Smooth muscle cell (in vitro differentiated cells): ENCODE measurements at regions not wholly inside any gene's neighbourhood (a gene's known extent, or its start where the extent isn't known, plus 50 kb on each side); places are given as distances from the start of the nearest gene placed in this dataset.

Source experiments
- DNase-seq: peaks from one replicate; lab custom pipeline; 2025; ENCODE audit not compliant: unreplicated experiment; lab: John Stamatoyannopoulos, UW
- H2AFZ ChIP-seq: fragments of 200-600 bp; sonication (generic); 2 replicates; pipeline ENCODE4 v1.6.0; 2016; ENCODE audit warnings: antibody characterized with exemption, low read depth, mild to moderate bottlenecking
- H3F3A ChIP-seq: fragments of 200-600 bp; sonication (generic); 2 replicates; pipeline ENCODE4 v1.6.0; 2017; ENCODE audit warnings: antibody characterized with exemption, low read depth
- H3K27ac ChIP-seq: fragments of 200-600 bp; sonication (generic); 2 replicates; pipeline ENCODE4 v1.5.1; 2016; ENCODE audit warnings: low read depth, mild to moderate bottlenecking
- H3K27me3 ChIP-seq: fragments of 200-600 bp; sonication (generic); 2 replicates; pipeline ENCODE4 v1.6.1; 2016; ENCODE audit warnings: low read depth, mild to moderate bottlenecking
- H3K36me3 ChIP-seq: fragments of 200-600 bp; sonication (generic); 2 replicates; pipeline ENCODE4 v1.5.1; 2016; ENCODE audit warnings: low read depth
- H3K4me1 ChIP-seq: fragments of 200-600 bp; sonication (generic); 2 replicates; pipeline ENCODE4 v1.5.1; 2016; ENCODE audit warnings: low read depth
- H3K4me2 ChIP-seq: fragments of 200-600 bp; sonication (generic); 2 replicates; pipeline ENCODE4 v1.6.0; 2016; ENCODE audit warnings: mild to moderate bottlenecking
- H3K4me3 ChIP-seq: fragments of 200-600 bp; sonication (generic); 2 replicates; pipeline ENCODE4 v1.5.1; 2016; ENCODE audit warnings: mild to moderate bottlenecking
- H3K79me2 ChIP-seq: fragments of 200-600 bp; sonication (generic); 2 replicates; pipeline ENCODE4 v1.6.0; 2016; ENCODE audit warnings: low read depth, mild to moderate bottlenecking
- H3K9ac ChIP-seq: fragments of 200-600 bp; sonication (generic); 2 replicates; pipeline ENCODE4 v1.6.0; 2016; ENCODE audit warnings: low read depth
- H3K9me3 ChIP-seq: fragments of 200-600 bp; sonication (generic); replicated peaks from 2 replicates; pipeline ENCODE4 v1.5.1; 2016; ENCODE audit warnings: low read depth
- H4K20me1 ChIP-seq: fragments of 200-600 bp; sonication (generic); 2 replicates; pipeline ENCODE4 v1.6.0; 2016; ENCODE audit warnings: low read depth
- WGBS: methylation state at CpG from one replicate; pipeline ENCODE4 v1.1.7; 2016; ENCODE audit warnings: low lambda C conversion rate; 5-methylcytosine and 5-hydroxymethylcytosine counted together
- TF ChIP-seq, protein P1 (sequence below): fragments of 200-600 bp; sonication (generic); IDR thresholded peaks from 2 replicates; pipeline ENCODE4 v1.5.1; 2017; ENCODE audit warnings: borderline replicate concordance, mild to moderate bottlenecking, antibody characterized with exemption; ENCODE audit not compliant: insufficient read depth, poor library complexity, severe bottlenecking

GRCh38 chr15:66846811-66847210, 144.8 kb downstream of the SMAD6 start:
- no peak overlapping the region for H3K9ac ChIP-seq
- 89% methylated on average over 4 of the region's 4 CpGs for WGBS
- no peak overlapping the region for H3K4me3 ChIP-seq
- no peaks in the 10 kb centered on the region for H4K20me1 ChIP-seq
- no peak overlapping the region for H3K27ac ChIP-seq
- H3K4me1 ChIP-seq = peaks cover 22% of the 10 kb centered on the region
- H3K79me2 ChIP-seq = peaks cover 28% of the 10 kb centered on the region
- H3F3A ChIP-seq = peaks cover 27% of the 10 kb centered on the region
- no peaks in the 10 kb centered on the region for H3K36me3 ChIP-seq
- no peak for DNase-seq
- H3K27me3 ChIP-seq = no peaks in the 10 kb centered on the region
- H3K9me3 ChIP-seq = no peaks in the 10 kb centered on the region
- no peak overlapping the region for H3K4me2 ChIP-seq
- TF ChIP-seq, protein P1, sequence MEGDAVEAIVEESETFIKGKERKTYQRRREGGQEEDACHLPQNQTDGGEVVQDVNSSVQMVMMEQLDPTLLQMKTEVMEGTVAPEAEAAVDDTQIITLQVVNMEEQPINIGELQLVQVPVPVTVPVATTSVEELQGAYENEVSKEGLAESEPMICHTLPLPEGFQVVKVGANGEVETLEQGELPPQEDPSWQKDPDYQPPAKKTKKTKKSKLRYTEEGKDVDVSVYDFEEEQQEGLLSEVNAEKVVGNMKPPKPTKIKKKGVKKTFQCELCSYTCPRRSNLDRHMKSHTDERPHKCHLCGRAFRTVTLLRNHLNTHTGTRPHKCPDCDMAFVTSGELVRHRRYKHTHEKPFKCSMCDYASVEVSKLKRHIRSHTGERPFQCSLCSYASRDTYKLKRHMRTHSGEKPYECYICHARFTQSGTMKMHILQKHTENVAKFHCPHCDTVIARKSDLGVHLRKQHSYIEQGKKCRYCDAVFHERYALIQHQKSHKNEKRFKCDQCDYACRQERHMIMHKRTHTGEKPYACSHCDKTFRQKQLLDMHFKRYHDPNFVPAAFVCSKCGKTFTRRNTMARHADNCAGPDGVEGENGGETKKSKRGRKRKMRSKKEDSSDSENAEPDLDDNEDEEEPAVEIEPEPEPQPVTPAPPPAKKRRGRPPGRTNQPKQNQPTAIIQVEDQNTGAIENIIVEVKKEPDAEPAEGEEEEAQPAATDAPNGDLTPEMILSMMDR = no peak
- H2AFZ ChIP-seq = no peak overlapping the region

DNA sequence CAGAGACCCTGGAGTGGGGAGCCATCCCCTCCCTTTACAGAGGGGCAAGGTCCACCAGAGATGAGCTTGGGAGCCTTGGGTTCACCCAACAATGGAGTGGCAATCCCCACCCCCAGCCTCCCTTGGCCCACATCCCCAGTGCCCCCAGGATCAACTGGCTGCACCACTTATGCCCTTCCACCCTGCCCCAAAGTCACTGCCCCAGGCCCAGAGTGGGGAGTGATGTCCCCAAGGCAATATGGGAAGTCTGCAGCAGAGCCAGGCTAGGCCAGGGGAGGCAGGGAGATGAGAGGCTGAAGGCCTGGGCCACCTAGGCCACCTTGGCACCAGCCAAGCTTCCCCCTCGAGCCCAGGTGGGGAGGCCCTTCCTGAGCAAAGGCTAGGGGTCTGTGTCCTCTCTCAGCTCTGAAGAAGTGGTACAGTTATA, 145.5 kb downstream of the SMAD6 start:
- no peak overlapping the region for H2AFZ ChIP-seq
- H3K4me3 ChIP-seq = no peak overlapping the region
- no peak overlapping the region for H3K4me2 ChIP-seq
- WGBS = 92% methylated on average over 1 of the region's 1 CpG
- DNase-seq = no peak
- no peaks in the 10 kb centered on the region for H4K20me1 ChIP-seq
- H3K4me1 ChIP-seq = peaks cover 19% of the 10 kb centered on the region
- H3K36me3 ChIP-seq = no peaks in the 10 kb centered on the region
- peaks cover 28% of the 10 kb centered on the region for H3K79me2 ChIP-seq
- no peaks in the 10 kb centered on the region for H3K27me3 ChIP-seq
- no peaks in the 10 kb centered on the region for H3K9me3 ChIP-seq
- no peak overlapping the region for H3K27ac ChIP-seq
- peaks cover 28% of the 10 kb centered on the region for H3F3A ChIP-seq
- TF ChIP-seq, protein P1 = no peak
- H3K9ac ChIP-seq = no peak overlapping the region

GRCh38 chr15:66848116-66848515, 146.1 kb downstream of the SMAD6 start:
- no peak overlapping the region for H3K27ac ChIP-seq
- no peaks in the 10 kb centered on the region for H3K27me3 ChIP-seq
- peaks cover 28% of the 10 kb centered on the region for H3K79me2 ChIP-seq
- H3K4me3 ChIP-seq = no peak overlapping the region
- H3K4me1 ChIP-seq = peaks cover 19% of the 10 kb centered on the region
- DNase-seq = no peak
- H3K9ac ChIP-seq = no peak overlapping the region
- H3K4me2 ChIP-seq = no peak overlapping the region
- no peaks in the 10 kb centered on the region for H3K9me3 ChIP-seq
- H3F3A ChIP-seq = peaks cover 28% of the 10 kb centered on the region
- TF ChIP-seq, protein P1 = no peak
- WGBS = 99% methylated on average over 5 of the region's 5 CpGs
- no peaks in the 10 kb centered on the region for H3K36me3 ChIP-seq
- H2AFZ ChIP-seq = no peak overlapping the region
- H4K20me1 ChIP-seq = no peaks in the 10 kb centered on the region

GRCh38 chr15:66848686-66849392, 146.8 kb downstream of the SMAD6 start:
- H4K20me1 ChIP-seq = no peaks in the 10 kb centered on the region
- H3K9ac ChIP-seq = no peak overlapping the region
- peaks cover 27% of the 10 kb centered on the region for H3K79me2 ChIP-seq
- no peaks in the 10 kb centered on the region for H3K27me3 ChIP-seq
- TF ChIP-seq, protein P1 = no peak
- no peak for DNase-seq
- H3F3A ChIP-seq = peaks cover 25% of the 10 kb centered on the region
- no peak overlapping the region for H3K4me3 ChIP-seq
- H3K4me2 ChIP-seq = peak overlapping the region; percentile 77
- H3K27ac ChIP-seq = peak overlapping the region; percentile 80
- no peak overlapping the region for H2AFZ ChIP-seq
- H3K4me1 ChIP-seq = peaks cover 16% of the 10 kb centered on the region
- 84% methylated on average over 9 of the region's 9 CpGs for WGBS
- H3K9me3 ChIP-seq = no peaks in the 10 kb centered on the region
- no peaks in the 10 kb centered on the region for H3K36me3 ChIP-seq
